ENCODE measurements at regions not wholly inside any gene's neighbourhood (a gene's known extent, or its start where the extent isn't known, plus 50 kb on each side); places are given as distances from the start of the nearest gene placed in this dataset.

DNA sequence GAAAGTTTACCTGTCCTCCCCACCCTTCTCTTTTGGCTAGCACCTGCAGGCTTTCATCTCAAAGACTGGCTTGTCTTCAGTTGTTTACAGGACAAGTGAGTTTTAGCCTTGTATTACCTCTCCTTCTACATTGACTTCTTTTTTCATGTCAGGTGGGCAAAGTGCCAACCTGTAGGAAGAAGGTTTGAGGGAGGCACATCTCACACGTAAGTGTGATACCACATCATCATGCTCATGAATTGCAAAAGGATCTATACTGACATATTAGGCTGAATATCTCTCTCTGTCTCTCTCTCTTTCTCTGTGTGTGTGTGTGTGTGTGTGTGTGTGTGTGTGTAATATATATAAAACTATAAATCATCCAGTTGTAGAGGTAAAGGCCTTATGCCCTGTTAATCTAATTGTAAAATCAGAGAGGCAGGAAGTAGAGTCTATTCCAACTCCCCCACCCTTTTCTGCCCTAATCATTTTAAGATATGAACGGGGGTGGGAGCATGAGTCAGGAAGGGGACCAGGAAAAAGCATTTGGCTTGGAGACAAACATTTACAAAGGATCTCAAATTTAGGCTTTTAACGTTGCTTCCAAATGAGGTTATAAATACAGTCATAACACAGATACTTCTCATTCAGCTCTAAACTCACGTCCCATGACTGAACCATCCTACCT, 107.0 kb upstream of the PFN2 start:
- TF ChIP-seq, protein P1, sequence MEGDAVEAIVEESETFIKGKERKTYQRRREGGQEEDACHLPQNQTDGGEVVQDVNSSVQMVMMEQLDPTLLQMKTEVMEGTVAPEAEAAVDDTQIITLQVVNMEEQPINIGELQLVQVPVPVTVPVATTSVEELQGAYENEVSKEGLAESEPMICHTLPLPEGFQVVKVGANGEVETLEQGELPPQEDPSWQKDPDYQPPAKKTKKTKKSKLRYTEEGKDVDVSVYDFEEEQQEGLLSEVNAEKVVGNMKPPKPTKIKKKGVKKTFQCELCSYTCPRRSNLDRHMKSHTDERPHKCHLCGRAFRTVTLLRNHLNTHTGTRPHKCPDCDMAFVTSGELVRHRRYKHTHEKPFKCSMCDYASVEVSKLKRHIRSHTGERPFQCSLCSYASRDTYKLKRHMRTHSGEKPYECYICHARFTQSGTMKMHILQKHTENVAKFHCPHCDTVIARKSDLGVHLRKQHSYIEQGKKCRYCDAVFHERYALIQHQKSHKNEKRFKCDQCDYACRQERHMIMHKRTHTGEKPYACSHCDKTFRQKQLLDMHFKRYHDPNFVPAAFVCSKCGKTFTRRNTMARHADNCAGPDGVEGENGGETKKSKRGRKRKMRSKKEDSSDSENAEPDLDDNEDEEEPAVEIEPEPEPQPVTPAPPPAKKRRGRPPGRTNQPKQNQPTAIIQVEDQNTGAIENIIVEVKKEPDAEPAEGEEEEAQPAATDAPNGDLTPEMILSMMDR (conservative IDR thresholded peaks at IDR 0.05; ENCODE audit: low read depth, low read length): no peak
- no peak for TF ChIP-seq EZH2 (IDR thresholded peaks at IDR 0.05; ENCODE audit: borderline replicate concordance, low read depth, low read length, poor library complexity, severe bottlenecking)
